Astrocyte of the cerebellum (primary cell): ENCODE measurements at regions not wholly inside any gene's neighbourhood (a gene's known extent, or its start where the extent isn't known, plus 50 kb on each side); places are given as distances from the start of the nearest gene placed in this dataset.
"Not testable (repeated sequence)": the region's sequence is repeated elsewhere in the genome, so short reads cannot be mapped to it uniquely, and the experiment has no call there.

Source experiments
- DNase-seq: peaks from one replicate; pipeline ENCODE4 v3.0.0-alpha.2; 2011; ENCODE audit warnings: low read depth
- H3K4me3 ChIP-seq: 2 replicates; pipeline ENCODE4 v1.5.1; 2011; ENCODE audit warnings: mild to moderate bottlenecking, low read depth, low read length, moderate library complexity
- CTCF ChIP-seq: IDR thresholded peaks from 2 replicates; pipeline ENCODE4 v1.5.1; 2012; ENCODE audit warnings: low read length, low read depth, moderate library complexity, mild to moderate bottlenecking; ENCODE audit errors: missing control alignments
- in situ Hi-C: cut with HindIII; loops from 2 replicates; pipeline ENCODE4 v1.10.0; 2017; ENCODE audit warnings: low sequenced_read_pairs

GRCh38 chr12:25681580-25681979, 128.5 kb upstream of the LMNTD1 start:
- TF ChIP-seq CTCF, result no peak
- in situ Hi-C loops, result no loop called here

GRCh38 chr12:25682421-25682820, 129.3 kb upstream of the LMNTD1 start:
- in situ Hi-C loops, result no loop called here
- no peak for DNase-seq
- no peak for TF ChIP-seq CTCF
- H3K4me3 ChIP-seq, result no peak overlapping the region

More at GRCh38 chr12:25681580-25681979, 128.5 kb upstream of the LMNTD1 start:
- H3K4me3 ChIP-seq, result no peak overlapping the region
- DNase-seq, result no peak

GRCh38 chr12:25684070-25684469, 131.0 kb upstream of the LMNTD1 start:
- in situ Hi-C loops, result no loop called here
- H3K4me3 ChIP-seq, result no peak overlapping the region
- no peak for TF ChIP-seq CTCF
- no peak for DNase-seq

GRCh38 chr12:25686351-25686750, 133.3 kb upstream of the LMNTD1 start:
- TF ChIP-seq CTCF, result no peak
- in situ Hi-C loops, result no loop called here
- DNase-seq, result no peak
- no peak overlapping the region for H3K4me3 ChIP-seq

GRCh38 chr12:25687226-25687625, 134.1 kb upstream of the LMNTD1 start:
- in situ Hi-C loops, result no loop called here
- TF ChIP-seq CTCF, result no peak
- no peak overlapping the region for H3K4me3 ChIP-seq
- no peak for DNase-seq

- in situ Hi-C loops, DNase-seq, H3K4me3 ChIP-seq: not testable (repeated sequence)
Observed at GRCh38 chr12:25688851-25689250, 135.8 kb upstream of the LMNTD1 start.

GRCh38 chr12:25689996-25690501, 137.0 kb upstream of the LMNTD1 start:
- no peak overlapping the region for H3K4me3 ChIP-seq
- no peak for TF ChIP-seq CTCF
- in situ Hi-C loops, result no loop called here
- DNase-seq, result no peak
